GM18868 (cell line): ENCODE measurements at regions not wholly inside any gene's neighbourhood (a gene's known extent, or its start where the extent isn't known, plus 50 kb on each side); places are given as distances from the start of the nearest gene placed in this dataset.

Experiments used
- ATAC-seq: cut with Tn5 transposase; IDR thresholded peaks from one replicate; pipeline ENCODE4 v1.9.1; 2021; ENCODE audit warnings: mild to moderate bottlenecking, moderate library complexity; ENCODE audit not compliant: unreplicated experiment

DNA sequence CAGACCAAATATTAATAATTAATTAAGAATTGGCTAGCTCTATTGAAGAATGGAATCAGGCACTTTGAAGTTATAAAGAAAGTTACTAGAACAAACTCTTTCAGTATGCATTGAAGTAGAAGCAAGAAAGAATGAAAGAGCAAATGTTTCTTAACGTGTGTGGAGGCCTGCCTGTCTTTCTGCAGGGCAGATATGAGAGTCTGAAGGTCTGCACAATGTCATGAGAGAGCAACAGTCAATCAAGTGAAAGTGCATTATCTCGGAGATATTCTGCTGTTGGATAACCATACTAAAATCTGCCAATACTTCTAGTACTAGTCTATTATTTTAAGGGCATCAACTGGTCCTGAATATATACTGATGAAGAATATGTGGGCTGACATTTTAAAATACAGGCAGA is 1270.8 kb downstream of the ZPLD1 start:
- no peak for ATAC-seq

GRCh38 chr3:103706671-103707070 is 1271.9 kb downstream of the ZPLD1 start:
- no peak for ATAC-seq

DNA sequence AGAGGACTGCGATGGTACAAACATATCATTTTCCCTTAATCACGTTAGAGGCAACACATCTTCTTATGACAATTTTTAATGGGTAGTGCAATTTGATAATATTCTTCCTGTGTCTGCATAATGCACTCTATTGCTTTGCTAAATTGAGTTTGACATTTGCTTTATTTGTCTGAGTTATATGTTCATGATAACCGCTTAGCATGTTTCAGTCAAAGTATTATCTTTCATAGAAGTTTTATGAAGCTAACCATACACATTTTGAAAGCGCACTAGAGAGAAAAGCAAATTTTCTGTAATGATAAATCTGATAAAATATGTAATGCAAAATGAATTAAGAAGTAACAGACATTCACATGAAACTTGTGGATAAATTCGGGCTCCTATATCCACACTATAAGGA is 1276.9 kb downstream of the ZPLD1 start:
- ATAC-seq = no peak

DNA sequence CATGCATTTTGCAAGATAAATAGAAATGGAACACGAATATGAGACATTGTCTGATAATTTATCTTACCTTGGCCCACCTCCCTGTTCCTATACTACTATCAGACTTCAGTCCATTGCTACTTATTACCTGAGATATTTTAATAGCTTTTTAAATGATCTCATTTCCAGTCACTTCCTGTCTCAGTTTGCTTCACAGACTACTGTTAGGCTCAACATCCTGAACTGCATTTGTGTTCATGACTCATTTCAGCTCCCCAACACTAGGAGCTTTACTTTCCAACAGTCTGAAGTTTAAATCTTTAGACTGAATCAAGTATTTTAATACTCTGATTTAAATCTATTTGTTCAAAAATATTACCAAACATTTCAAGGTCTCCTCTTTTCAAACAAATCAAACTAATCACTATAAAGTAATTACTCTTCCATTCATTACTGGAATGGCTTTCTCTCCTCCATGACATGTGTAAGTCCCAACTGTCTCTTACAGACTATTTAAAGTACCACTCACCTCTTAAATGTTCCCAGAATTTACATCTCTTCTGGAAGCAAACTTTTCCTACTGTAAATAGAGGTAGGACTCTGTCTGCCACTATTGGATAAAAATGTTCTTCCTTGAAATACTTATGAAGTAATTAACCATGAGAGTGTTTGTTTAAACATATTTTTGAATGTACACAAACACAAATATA is 1277.6 kb downstream of the ZPLD1 start:
- ATAC-seq = no peak

- no peak for ATAC-seq
Observed at GRCh38 chr3:103729547-103729946, 1294.7 kb downstream of the ZPLD1 start.

DNA sequence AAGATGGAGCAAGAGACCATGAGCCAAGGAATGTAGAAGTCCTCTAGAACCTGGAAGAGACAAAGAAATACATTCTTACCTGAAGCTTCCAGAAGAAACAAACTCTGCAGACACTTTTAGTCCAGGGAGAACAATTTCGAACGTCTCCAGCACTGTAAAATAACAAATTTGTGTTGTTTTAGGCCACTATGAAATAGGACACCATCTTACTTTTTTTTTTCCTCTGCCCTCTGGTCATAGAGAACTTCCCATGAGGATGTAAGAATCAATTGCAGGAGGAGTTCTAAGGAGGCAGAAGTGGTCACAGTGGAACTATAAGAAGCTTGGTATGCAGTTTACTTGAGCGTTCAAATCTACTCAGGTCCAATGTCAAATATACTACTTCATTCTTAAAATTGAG is 1295.9 kb downstream of the ZPLD1 start:
- no peak for ATAC-seq

DNA sequence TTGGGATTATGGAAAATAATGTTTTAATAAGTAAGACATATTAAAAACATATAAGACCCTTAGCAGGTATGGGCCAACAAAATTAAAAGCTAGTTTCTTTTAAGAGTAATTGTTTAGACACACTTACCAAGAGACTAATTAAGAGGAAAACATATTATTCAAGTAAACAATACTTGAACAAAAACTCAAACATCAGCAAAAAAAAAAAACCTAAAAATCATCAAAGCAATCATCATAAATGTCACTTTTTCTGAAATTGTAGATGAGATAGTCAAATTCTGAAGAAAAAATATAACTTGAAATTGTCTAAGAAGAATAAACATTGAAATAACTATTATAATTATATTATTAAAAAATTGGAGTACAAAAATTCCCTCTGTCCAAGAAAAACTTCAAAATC is 1318.2 kb downstream of the ZPLD1 start:
- no peak for ATAC-seq

- ATAC-seq = no peak
Observed at GRCh38 chr3:103767635-103768034, 1332.8 kb downstream of the ZPLD1 start.

GRCh38 chr3:103785017-103785416 is 1350.2 kb downstream of the ZPLD1 start:
- ATAC-seq = no peak

GRCh38 chr3:103785537-103785936 is 1350.7 kb downstream of the ZPLD1 start:
- ATAC-seq = no peak

GRCh38 chr3:103786296-103786695 is 1351.5 kb downstream of the ZPLD1 start:
- no peak for ATAC-seq

- no peak for ATAC-seq
Observed at GRCh38 chr3:103787164-103787871, 1352.5 kb downstream of the ZPLD1 start.

DNA sequence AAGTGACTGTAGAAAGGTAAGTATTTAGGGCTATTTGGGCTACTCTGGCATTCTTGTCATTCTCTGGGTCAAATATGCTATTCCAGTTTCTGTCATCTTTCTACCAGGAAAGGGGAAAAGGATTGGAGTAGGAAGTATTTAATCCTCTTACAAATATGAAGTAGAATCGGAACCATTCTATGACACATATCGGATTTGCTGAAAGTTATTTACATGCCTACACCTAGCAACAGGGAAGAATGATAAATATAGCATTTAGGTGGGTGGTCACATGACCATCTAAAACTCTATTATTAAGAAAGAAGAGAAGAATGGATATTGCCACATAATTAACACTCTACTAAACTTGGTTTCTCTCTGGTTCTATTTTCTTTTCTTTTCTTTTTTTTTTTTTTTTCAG is 1353.1 kb downstream of the ZPLD1 start:
- ATAC-seq = no peak

DNA sequence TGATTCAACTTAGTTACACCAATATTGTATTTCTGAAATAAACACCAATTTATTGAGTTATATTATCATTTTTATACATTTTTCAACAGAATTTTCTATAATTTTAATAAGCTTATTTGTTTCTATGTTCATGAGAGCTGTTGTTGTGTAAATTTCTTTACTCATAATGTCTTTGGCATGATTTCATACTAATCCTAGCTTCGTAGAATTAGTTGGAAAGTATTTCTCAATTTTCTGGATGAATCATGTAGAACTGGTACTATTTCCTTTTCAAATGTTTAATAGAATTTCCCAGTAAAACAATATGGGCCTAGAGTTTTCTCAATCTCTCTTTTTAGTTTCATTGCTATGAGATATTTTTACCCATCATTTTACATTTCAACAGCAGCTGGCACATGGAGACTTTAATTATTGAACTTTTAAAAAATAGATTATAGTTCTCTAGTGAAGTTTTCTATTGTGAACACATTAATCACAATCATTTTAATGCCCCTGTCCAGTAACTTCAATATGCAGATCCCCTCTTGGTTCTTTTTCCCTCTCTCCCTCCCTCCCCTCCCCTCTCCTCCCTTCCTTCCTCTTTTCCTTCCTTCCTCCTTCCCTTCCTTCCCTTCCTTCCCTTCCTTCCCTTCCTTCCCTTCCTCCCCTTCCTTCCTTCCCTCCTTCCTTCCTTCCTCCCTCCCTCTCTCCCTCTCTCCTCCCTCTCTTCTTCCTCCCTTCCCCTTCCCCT is 1357.1 kb downstream of the ZPLD1 start:
- ATAC-seq = no peak

- peak; percentile 61 for ATAC-seq
Observed at GRCh38 chr3:103794656-103795055, 1359.8 kb downstream of the ZPLD1 start.

DNA sequence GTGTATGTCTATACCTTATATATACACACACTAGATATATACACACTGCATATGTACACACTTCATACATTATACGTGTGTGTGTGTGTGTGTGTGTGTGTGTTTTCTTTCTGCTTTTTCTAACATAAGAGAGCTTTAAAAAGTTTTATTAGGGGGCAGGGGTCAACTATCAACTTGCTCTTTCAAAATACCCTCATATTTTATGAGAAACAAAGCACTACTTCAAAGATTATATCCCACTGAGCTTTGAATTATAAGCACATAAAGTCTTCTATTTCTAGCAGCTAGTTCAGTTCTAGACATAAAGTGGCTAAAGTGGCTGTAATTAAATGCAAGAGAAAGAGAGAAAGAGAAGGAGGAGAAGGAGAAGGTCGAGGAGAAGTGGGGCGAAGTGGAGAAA is 1361.3 kb downstream of the ZPLD1 start:
- ATAC-seq = no peak

DNA sequence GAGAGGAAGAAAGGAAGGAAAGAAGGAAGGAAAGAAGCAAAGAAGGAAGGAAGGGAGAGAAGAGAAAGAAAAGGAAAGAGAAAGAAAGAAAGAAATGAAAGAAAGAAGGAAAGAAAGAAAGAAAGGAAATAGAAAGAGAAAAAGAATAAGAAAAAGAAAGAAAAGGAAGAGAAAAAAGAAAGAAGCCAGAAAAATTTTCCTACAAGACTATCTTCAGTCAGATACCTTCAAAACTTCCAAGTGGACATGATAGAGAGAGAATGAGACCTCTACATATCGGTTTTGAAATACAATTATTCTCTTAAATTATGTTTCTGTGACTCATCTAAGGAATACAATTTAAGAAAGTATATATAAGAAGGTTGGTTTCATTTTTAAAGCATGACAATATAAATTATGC is 1369.0 kb downstream of the ZPLD1 start:
- ATAC-seq = no peak

DNA sequence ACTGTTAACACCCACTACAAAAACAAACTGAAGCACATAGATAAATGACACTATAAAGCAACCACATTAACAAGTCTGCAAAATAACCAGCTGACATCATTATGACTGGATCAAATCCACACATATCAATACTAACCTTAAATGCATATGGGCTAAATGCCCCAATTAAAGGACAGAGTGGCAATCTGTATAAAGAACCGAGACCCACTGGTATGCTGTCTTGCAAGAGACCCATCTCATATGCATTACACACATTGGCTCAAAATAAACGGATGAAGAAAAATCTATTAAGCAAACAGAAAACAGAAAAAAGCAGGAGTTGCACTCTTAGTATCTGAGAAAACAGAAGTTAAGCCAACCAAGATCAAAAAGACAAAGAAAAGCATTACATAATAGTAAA is 1375.4 kb downstream of the ZPLD1 start:
- ATAC-seq = no peak

GRCh38 chr3:103813955-103814354 is 1379.1 kb downstream of the ZPLD1 start:
- ATAC-seq = no peak

- no peak for ATAC-seq
Observed at GRCh38 chr3:103818398-103818797, 1383.6 kb downstream of the ZPLD1 start.

- no peak for ATAC-seq
Observed at GRCh38 chr3:103818800-103819199, 1384.0 kb downstream of the ZPLD1 start.

DNA sequence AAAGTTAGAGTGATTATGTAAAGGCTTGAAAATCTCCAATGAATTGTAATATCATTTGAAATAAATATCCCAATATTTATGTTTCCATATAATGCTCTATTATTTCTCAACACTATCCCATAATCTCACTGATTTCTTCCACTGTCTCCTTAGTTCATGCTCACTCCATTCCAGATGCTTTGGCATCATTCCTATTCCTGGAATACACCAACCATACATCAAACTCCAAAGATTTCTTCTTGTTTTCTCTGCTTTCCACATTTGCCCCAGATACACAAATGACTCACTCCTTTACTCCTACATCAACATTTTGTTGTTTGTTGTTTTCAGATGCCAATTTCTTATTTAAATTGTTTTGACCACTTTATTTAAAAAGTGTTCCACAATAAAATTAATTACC is 1390.8 kb downstream of the ZPLD1 start:
- ATAC-seq = no peak
